HG02870 (cell line): ENCODE measurements at regions not wholly inside any gene's neighbourhood (a gene's known extent, or its start where the extent isn't known, plus 50 kb on each side); places are given as distances from the start of the nearest gene placed in this dataset.

Experiments
- ATAC-seq: cut with Tn5 transposase; IDR thresholded peaks from one replicate; pipeline ENCODE4 v1.9.1; 2021; ENCODE audit warnings: mild to moderate bottlenecking, moderate library complexity; ENCODE audit not compliant: unreplicated experiment

GRCh38 chr5:52668544-52669185 is 119.1 kb upstream of the ITGA1 start:
- ATAC-seq, result no peak

GRCh38 chr5:52672459-52672858 is 115.3 kb upstream of the ITGA1 start:
- ATAC-seq, result no peak

GRCh38 chr5:52673495-52673894 is 114.2 kb upstream of the ITGA1 start:
- ATAC-seq, result no peak

GRCh38 chr5:52674815-52675545 is 112.7 kb upstream of the ITGA1 start:
- ATAC-seq, result no peak

- ATAC-seq, result no peak
Observed at GRCh38 chr5:52682492-52682891, 105.2 kb upstream of the ITGA1 start.

- no peak for ATAC-seq
Observed at GRCh38 chr5:52684051-52684450, 103.7 kb upstream of the ITGA1 start.

GRCh38 chr5:52685566-52685965 is 102.2 kb upstream of the ITGA1 start:
- no peak for ATAC-seq

GRCh38 chr5:52685971-52686370 is 101.7 kb upstream of the ITGA1 start:
- no peak for ATAC-seq

GRCh38 chr5:52690236-52690768 is 97.4 kb upstream of the ITGA1 start:
- no peak for ATAC-seq

- no peak for ATAC-seq
Observed at GRCh38 chr5:52692039-52692438, 95.7 kb upstream of the ITGA1 start.

- no peak for ATAC-seq
Observed at GRCh38 chr5:52692606-52693005, 95.1 kb upstream of the ITGA1 start.

GRCh38 chr5:52693280-52693679 is 94.4 kb upstream of the ITGA1 start:
- ATAC-seq, result no peak

GRCh38 chr5:52693836-52694235 is 93.9 kb upstream of the ITGA1 start:
- ATAC-seq, result no peak

- no peak for ATAC-seq
Observed at GRCh38 chr5:52694648-52695047, 93.1 kb upstream of the ITGA1 start.

GRCh38 chr5:52702877-52703276 is 84.8 kb upstream of the ITGA1 start:
- ATAC-seq, result no peak

- ATAC-seq, result no peak
Observed at GRCh38 chr5:52703321-52703720, 84.4 kb upstream of the ITGA1 start.

GRCh38 chr5:52705720-52706119 is 82.0 kb upstream of the ITGA1 start:
- no peak for ATAC-seq

- no peak for ATAC-seq
Observed at GRCh38 chr5:52706775-52707174, 80.9 kb upstream of the ITGA1 start.

GRCh38 chr5:52707616-52708015 is 80.1 kb upstream of the ITGA1 start:
- ATAC-seq, result no peak

GRCh38 chr5:52708463-52708862 is 79.3 kb upstream of the ITGA1 start:
- ATAC-seq, result no peak

GRCh38 chr5:52709167-52709925 is 78.4 kb upstream of the ITGA1 start:
- ATAC-seq, result peak; percentile 82
